GM21786 (cell line): ENCODE measurements at regions not wholly inside any gene's neighbourhood (a gene's known extent, or its start where the extent isn't known, plus 50 kb on each side); places are given as distances from the start of the nearest gene placed in this dataset.
A peak's percentile ranks its signal among the peaks of the same experiment; 100 is the strongest.

Experiments used
- ATAC-seq: cut with Tn5 transposase; IDR thresholded peaks from one replicate; pipeline ENCODE4 v1.9.1; 2021; ENCODE audit not compliant: unreplicated experiment

DNA sequence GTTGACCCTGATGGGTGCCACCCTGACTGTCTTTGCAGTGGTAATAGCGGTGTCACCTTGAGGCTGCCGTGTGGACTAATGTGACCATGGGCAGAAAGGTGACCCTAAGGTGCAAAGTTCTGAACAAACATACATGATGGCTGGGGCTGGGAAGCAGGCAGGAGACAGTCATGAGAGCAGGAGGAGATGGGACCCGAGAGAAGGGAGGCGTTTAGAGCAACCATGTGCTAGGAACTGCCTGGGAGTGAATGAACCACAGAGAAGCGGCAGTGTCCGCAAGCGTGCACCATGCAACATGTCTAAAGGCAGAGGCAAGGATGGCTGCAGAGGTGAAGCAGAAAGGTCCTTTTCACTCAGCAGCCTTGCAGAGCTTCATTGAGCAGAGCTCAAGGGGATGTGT is 113.1 kb upstream of the GDF10 start:
- ATAC-seq = no peak

- ATAC-seq = no peak
These were observed 112.4 kb upstream of the GDF10 start for GRCh38 chr10:47187592-47187991.

GRCh38 chr10:47188156-47188555 is 111.8 kb upstream of the GDF10 start:
- no peak for ATAC-seq

DNA sequence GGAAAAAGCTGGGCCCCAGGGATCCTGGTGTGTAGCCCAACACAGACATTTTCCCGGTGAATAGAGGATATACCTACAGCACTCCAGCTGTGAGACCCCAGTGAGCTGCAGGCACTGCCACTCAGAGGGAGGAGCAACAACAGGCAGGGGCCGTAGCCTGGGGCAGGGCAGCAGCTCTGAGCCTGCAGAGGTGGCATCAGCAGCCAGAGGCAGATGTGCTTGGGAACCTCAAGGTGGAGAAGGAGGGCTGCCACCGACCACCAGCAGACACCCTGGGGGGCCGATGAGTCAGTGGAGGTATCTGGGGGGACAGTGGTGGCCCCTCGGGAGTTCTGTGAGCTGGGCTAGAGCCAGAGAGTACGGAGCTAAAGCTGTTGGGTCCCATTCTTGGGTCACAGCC is 110.2 kb upstream of the GDF10 start:
- no peak for ATAC-seq

GRCh38 chr10:47190301-47190700 is 109.7 kb upstream of the GDF10 start:
- no peak for ATAC-seq

DNA sequence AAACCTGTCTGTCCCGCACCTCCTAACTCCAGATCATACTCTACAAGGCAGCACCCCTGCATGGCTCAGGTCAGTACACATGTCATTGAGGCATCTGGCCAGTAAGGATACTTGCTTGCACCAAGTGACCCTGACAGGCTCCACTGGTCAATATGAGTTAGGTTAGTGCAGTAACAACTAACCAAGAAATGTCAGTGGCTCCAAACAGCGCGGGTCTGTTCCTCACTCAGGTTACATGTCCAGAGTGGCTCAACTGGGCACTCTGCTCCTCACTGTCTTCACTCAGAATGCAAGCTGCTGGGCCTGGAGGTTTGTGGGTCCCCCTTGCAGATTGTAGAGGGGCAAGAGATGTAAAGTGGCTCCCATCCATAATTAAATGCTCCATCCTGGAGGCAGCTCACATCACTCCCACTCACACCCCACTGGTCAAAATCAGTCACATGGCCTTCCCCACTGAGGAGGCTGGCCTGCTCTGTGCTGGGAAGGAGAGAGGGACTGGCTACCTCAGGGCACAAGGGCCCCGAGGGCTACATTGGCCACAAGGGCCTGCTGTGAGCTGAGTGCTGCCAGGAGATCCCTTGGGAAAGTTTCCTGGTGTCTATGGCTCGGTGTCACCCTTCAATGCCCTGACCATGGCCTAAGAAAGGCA is 109.1 kb upstream of the GDF10 start:
- ATAC-seq = no peak

DNA sequence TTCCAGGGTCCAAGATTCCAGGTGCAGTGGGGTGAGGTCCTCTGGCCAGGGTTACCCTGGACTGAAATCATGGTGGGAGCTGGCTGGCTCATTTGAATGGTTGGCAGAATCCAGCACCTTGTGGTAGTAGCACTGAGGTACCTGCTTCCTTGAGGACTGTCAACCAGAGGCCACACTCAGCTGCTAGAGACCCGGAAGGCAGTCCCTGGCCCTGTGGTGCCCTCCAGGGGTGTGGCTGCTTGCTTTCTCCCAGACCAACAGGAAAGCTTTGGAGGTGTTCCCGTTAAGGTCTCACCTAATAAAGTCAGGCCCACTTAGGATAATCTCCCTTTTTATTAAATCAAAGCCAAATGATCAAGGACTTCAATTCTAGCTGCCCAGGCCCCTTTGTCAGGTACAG is 107.7 kb upstream of the GDF10 start:
- no peak for ATAC-seq

- ATAC-seq = no peak
These were observed 106.3 kb upstream of the GDF10 start for GRCh38 chr10:47193666-47194065.

DNA sequence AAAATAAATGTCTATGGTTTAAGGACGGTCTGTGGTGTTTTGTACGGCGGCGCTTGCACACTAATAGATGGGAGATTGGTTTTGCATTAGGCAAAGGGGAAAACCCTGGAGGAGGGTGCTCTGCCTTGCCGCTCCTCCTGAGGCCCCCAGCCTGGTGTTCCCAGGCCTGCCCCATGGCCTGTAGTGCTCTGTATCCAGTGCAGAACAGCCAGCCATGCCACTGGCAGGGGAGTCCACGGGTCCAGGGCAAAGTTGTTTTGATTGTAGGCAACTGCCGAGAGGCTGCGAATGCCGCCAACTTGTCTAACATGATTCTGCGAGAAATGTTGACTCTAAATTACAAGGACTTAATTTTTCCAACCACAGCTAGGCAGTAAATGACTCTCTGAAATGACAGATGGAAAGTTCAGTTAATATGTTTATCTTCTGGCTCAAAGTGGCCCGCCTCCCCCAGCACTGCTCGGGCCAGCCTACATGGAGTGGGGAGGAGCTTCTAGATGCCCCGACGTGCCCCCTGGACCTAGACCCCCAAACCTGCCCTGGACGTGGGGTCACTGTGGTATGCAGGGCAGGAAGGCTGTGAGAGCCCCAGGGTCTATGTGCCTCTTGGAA is 104.6 kb upstream of the GDF10 start:
- ATAC-seq = no peak

DNA sequence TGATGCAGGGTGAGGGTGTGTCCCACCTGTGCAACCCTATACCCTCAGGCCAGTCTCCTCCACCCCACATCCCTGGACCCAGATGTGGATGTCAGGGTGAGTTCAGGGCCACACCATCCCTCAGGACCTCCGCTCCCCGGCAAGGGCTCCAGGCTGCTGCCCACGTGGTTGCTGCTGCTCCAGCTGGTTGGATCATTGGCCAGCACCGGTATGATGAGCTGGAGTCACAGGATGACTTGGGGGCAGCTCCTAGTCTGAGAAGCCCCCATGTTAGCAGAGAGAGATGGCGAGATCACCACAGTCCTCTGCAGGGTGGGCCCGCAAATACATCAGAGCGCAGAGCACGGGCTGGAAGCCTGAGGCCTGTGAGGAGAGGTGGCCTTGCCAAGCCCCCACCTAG is 103.3 kb upstream of the GDF10 start:
- ATAC-seq = no peak

- ATAC-seq = no peak
These were observed 101.8 kb upstream of the GDF10 start for GRCh38 chr10:47198221-47198620.

- no peak for ATAC-seq
These were observed 94.8 kb upstream of the GDF10 start for GRCh38 chr10:47205192-47205591.

DNA sequence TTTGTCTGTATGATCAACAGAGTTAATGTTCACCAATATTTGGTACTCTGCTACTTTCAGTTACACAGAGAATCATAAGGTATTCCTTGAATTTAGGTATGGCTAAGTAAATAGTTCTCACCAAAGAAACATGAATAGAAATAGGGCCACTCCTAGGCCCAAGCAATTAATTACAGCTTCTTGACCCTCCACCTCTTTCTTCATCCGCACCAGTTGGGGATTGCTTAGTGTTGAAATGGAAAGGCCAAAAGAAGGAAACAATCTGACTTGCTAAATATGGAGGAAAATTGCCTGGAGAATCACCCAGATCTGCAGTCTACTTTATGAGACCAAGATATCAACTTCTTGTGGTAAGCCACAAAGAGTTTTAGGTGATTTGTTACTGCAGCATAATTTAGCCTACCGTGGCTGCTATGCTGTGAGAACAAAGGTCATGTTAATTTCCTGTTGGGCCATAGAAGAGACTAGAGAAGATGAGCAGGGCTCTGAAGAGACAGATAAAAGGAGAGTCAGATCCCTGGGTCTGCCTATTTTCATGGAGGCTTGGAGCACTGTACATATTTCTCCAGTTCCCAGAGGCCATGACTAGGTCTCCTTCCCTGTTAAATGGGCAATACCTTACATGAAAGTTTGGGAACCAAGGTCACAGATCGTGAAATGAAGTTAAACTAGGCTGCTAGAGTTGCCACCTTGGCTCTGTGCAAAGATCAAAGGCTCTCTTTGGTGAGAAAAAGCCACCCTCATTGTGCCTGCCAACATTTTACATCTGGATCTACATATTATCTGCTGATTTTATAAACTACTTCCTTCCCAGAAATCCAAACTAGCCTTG is 93.3 kb upstream of the GDF10 start:
- peak; percentile 68 for ATAC-seq

DNA sequence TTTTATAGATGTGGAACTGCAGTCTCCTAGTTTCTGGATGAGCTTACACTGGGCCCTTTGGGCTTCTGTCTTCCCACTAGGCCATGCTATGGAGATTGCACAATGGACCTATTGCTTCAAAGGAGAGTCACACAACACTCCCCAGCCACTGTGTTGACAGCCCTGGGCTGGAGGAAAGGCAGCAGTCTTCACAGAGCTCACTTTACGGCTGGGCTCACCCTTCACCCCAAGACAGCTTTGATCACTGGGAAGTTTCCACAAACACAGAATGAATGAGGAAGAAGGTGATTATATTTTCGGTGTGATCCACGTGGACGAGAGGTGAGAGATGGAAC is 92.7 kb upstream of the GDF10 start:
- no peak for ATAC-seq

DNA sequence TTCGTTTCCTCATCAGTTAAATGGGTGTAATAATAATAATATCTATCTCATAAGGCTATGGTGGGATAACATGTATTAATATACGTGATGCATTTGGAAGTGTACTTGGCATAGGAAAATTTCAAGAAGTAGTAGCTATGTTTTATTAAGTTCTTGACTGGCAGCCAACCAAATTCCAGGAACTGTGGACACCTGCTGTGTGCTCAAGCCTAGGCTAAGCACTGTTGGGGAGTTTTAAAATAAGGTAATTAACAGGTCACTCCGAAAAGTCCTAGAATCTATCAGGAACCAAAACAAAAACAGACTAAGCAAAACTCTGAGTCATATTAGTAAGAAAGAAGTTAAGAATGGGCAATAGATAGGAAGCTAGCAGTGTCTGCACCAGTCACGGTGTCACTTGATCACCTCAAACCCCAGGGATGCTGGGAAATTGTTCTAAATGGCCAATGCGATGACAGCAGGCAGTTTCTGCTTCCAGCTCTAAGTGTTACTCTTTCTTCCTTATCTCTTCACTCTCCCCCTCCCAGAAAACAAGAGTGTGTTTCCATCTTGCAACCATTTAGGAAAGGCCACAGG is 92.0 kb upstream of the GDF10 start:
- no peak for ATAC-seq

DNA sequence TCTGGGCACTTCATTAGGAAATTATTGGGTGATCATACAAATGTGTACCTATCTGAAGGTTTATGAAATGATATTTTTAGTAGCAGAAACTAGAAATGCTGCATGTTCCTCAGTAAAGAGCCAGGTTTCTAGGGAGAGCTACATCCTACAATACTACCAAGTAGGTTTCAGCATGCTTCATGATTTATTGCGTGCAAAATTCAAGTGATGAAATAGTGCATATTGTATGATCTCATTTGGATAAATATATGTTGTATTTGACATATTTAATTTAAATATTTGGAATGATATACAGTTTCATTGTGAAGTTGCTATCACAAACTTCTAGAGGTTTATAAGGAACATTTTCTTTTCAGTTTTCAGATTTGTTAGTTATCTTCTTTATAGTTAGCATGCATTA is 90.5 kb upstream of the GDF10 start:
- ATAC-seq = no peak

- no peak for ATAC-seq
These were observed 85.5 kb upstream of the GDF10 start for GRCh38 chr10:47214520-47214919.

- no peak for ATAC-seq
These were observed 82.9 kb upstream of the GDF10 start for GRCh38 chr10:47217113-47217512.

DNA sequence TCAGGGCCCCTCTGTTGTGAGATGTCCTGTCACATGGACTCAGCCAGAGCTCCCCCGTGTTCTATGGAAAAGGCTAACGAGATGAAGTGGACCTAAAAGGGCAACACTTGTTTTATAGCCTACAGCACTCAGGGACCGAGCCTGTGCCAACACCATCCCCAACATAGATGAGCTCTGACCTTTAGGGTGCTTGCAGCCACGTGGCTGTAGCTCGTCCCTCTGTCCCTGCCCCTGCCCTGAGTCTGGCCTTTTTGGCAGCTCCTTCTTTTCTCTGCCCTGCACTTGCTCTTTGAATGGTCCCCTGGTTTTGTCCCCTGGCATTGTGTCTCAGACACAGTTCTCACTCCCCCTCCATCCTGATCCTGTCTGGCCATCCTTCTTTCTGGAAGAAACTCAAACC is 81.2 kb upstream of the GDF10 start:
- no peak for ATAC-seq

DNA sequence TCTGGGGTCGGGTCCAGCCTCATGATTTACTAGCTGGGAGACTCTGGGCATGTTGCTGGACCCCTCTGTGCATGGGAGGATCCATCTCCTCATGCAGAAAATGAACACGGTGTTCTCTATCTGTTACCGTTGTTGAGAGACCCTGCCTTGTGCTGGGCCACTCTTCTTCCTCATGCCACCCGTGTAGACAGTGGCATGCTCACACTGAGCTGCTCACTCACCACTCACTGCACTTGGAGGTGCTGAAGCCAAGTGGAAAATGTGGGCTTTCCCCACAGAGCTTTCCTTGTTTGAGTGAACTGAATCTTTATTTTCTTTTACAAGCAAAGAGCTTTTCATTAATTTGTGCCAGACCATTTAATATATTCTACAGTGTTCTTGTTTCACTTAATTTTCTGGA is 77.5 kb upstream of the GDF10 start:
- no peak for ATAC-seq

- ATAC-seq = no peak
These were observed 76.8 kb upstream of the GDF10 start for GRCh38 chr10:47223236-47223635.
